OCI-LY7 (cell line): ENCODE measurements at regions not wholly inside any gene's neighbourhood (a gene's known extent, or its start where the extent isn't known, plus 50 kb on each side); places are given as distances from the start of the nearest gene placed in this dataset.

Source experiments
- BruUV-seq: library from RNA; stranded (reverse); fragments of 400-500 nt; replicated peaks from 2 replicates; lab custom pipeline; 2021; lab: Mats Ljungman, UMichigan
- CTCF ChIA-PET: fragments of 300-600 bp; sonication (Branson Sonifier 250); formaldehyde crosslinking; loops from one replicate; lab custom pipeline; 2022; ENCODE audit warnings: antibody characterized with exemption; ENCODE audit not compliant: unreplicated experiment; lab: Charles Lee
- POLR2A ChIA-PET: fragments of 300-600 bp; sonication (Branson Sonifier 250); formaldehyde crosslinking; loops from one replicate; lab custom pipeline; 2022; ENCODE audit warnings: antibody characterized with exemption; lab: Charles Lee
- DNase-seq: peaks from one replicate; pipeline ENCODE4 v3.0.0-alpha.2; 2015; ENCODE audit warnings: low spot score
- H2AFZ ChIP-seq: fragments of 200-600 bp; sonication (generic), shearing (Covaris generic); 2 replicates; pipeline ENCODE4 v1.6.1; 2014; ENCODE audit warnings: mild to moderate bottlenecking, antibody characterized with exemption, low read length, moderate library complexity
- H3K27ac ChIP-seq: fragments of 200-600 bp; sonication (generic); 2 replicates; pipeline ENCODE4 v1.5.1; 2014; ENCODE audit warnings: mixed run types, low read depth, mild to moderate bottlenecking, moderate library complexity, low read length, inconsistent platforms; ENCODE audit not compliant: poor library complexity, severe bottlenecking
- H3K36me3 ChIP-seq: fragments of 200-600 bp; sonication (generic); 2 replicates; pipeline ENCODE4 v1.6.1; 2014; ENCODE audit warnings: mild to moderate bottlenecking, antibody characterized with exemption, low read length, moderate library complexity, mixed read lengths; ENCODE audit not compliant: insufficient read depth
- H3K4me1 ChIP-seq: fragments of 200-600 bp; sonication (generic); 2 replicates; pipeline ENCODE4 v1.5.1; 2014; ENCODE audit warnings: mild to moderate bottlenecking, low read length; ENCODE audit not compliant: insufficient read depth, poor library complexity, severe bottlenecking
- H3K4me2 ChIP-seq: fragments of 200-600 bp; sonication (generic); 2 replicates; pipeline ENCODE4 v1.6.1; 2014; ENCODE audit warnings: mild to moderate bottlenecking, low read length
- H3K4me3 ChIP-seq: fragments of 200-600 bp; sonication (generic); 2 replicates; pipeline ENCODE4 v1.5.1; 2014; ENCODE audit warnings: mild to moderate bottlenecking, low read depth, low read length; ENCODE audit not compliant: poor library complexity, severe bottlenecking
- H3K79me2 ChIP-seq: fragments of 200-600 bp; sonication (generic); 2 replicates; pipeline ENCODE4 v1.6.1; 2016; ENCODE audit warnings: low read depth, mild to moderate bottlenecking, low read length, moderate library complexity, mixed read lengths; ENCODE audit not compliant: insufficient read depth
- H3K9me2 ChIP-seq: fragments of 200-600 bp; sonication (generic); 2 replicates; pipeline ENCODE4 v1.6.1; 2016; ENCODE audit warnings: mild to moderate bottlenecking, low read length, mixed read lengths; ENCODE audit not compliant: insufficient read depth
- H3K9me3 ChIP-seq: fragments of 200-600 bp; sonication (generic); 2 replicates; pipeline ENCODE4 v1.6.1; 2014; ENCODE audit warnings: mild to moderate bottlenecking, mixed run types, low read length, mixed read lengths
- H4K20me1 ChIP-seq: fragments of 200-600 bp; sonication (generic); 2 replicates; pipeline ENCODE4 v1.6.1; 2014; ENCODE audit warnings: mild to moderate bottlenecking, antibody characterized with exemption, low read length, moderate library complexity, mixed read lengths; ENCODE audit not compliant: insufficient read depth
- CTCF ChIP-seq: fragments of 200-600 bp; sonication (generic); conservative IDR thresholded peaks from 2 replicates; pipeline ENCODE4 v1.5.1; 2014; ENCODE audit warnings: mild to moderate bottlenecking, antibody characterized with exemption, low read length, moderate library complexity, mixed read lengths
- EZH2phosphoT487 ChIP-seq: fragments of 200-600 bp; sonication (generic); IDR thresholded peaks from 2 replicates; pipeline ENCODE4 v1.6.1; 2018; ENCODE audit warnings: low read depth, borderline replicate concordance, mild to moderate bottlenecking, mixed run types, antibody characterized with exemption, low read length, moderate library complexity, mixed read lengths
- intact Hi-C: fragments of 100-400 bp; cut with micrococcal nuclease; formaldehyde crosslinking; loops from one replicate; pipeline ENCODE4 v1.10.0; 2022; ENCODE audit not compliant: unreplicated experiment

- no peaks in the 10 kb centered on the region for H3K9me3 ChIP-seq
- H3K9me2 ChIP-seq, result no peaks in the 10 kb centered on the region
- no peaks in the 10 kb centered on the region for H3K79me2 ChIP-seq
- no peaks in the 10 kb centered on the region for H3K36me3 ChIP-seq
- no peak overlapping the region for H2AFZ ChIP-seq
- H3K4me2 ChIP-seq, result no peak overlapping the region
- no peak overlapping the region for H3K27ac ChIP-seq
- POLR2A ChIA-PET, result no interaction called here
- CTCF ChIA-PET, result no interaction called here
- no peak for DNase-seq
- BruUV-seq, result no TSS peak
- H4K20me1 ChIP-seq, result no peaks in the 10 kb centered on the region
- H3K4me3 ChIP-seq, result no peak overlapping the region
- TF ChIP-seq CTCF (no peak), EZH2phosphoT487 (no peak)
- intact Hi-C loops, result no loop called here
- no peaks in the 10 kb centered on the region for H3K4me1 ChIP-seq
Observed at GRCh38 chr2:235416858-235417499, 76.9 kb upstream of the AGAP1 start.

GRCh38 chr2:235418918-235419317 lies 74.9 kb upstream of the AGAP1 start:
- Histone ChIP-seq H3K9me2 (no peaks in the 10 kb centered on the region), H3K4me2 (no peak overlapping the region), H3K79me2 (no peaks in the 10 kb centered on the region), H3K36me3 (no peaks in the 10 kb centered on the region), H2AFZ (no peak overlapping the region), H3K27ac (no peak overlapping the region), H4K20me1 (no peaks in the 10 kb centered on the region), H3K4me1 (no peaks in the 10 kb centered on the region), H3K4me3 (no peak overlapping the region), H3K9me3 (no peaks in the 10 kb centered on the region)
- BruUV-seq, result no TSS peak
- ChIA-PET CTCF (no interaction called here), POLR2A (no interaction called here)
- no peak for DNase-seq
- TF ChIP-seq EZH2phosphoT487 (no peak), CTCF (no peak)
- intact Hi-C loops, result no loop called here

- H2AFZ ChIP-seq, result no peak overlapping the region
- ChIA-PET CTCF (no interaction called here), POLR2A (no interaction called here)
- no peaks in the 10 kb centered on the region for H3K9me2 ChIP-seq
- BruUV-seq, result no TSS peak
- H3K79me2 ChIP-seq, result no peaks in the 10 kb centered on the region
- H3K4me2 ChIP-seq, result no peak overlapping the region
- H3K9me3 ChIP-seq, result no peaks in the 10 kb centered on the region
- no peaks in the 10 kb centered on the region for H3K4me1 ChIP-seq
- H3K27ac ChIP-seq, result no peak overlapping the region
- H3K4me3 ChIP-seq, result no peak overlapping the region
- TF ChIP-seq EZH2phosphoT487 (no peak), CTCF (no peak)
- intact Hi-C loops, result no loop called here
- H3K36me3 ChIP-seq, result no peaks in the 10 kb centered on the region
- DNase-seq, result no peak
- H4K20me1 ChIP-seq, result no peaks in the 10 kb centered on the region
Observed at GRCh38 chr2:235419996-235420395, 73.8 kb upstream of the AGAP1 start.
